Panc1 (cell line): ENCODE measurements at regions not wholly inside any gene's neighbourhood (a gene's known extent, or its start where the extent isn't known, plus 50 kb on each side); places are given as distances from the start of the nearest gene placed in this dataset.

ENCODE experiments used
- ATAC-seq: fragments of 200-7000 bp; cut with Tn5 transposase; 2 replicates; pipeline ENCODE4 v1.9.1; 2020; ENCODE audit warnings: mild to moderate bottlenecking, moderate library complexity
- BruUV-seq: library from RNA; stranded (reverse); fragments of 400-500 nt; replicated peaks from 2 replicates; lab custom pipeline; 2021; lab: Mats Ljungman, UMichigan
- CTCF ChIA-PET: fragments of 300-600 bp; sonication (Branson Sonifier 250); formaldehyde crosslinking; loops from one replicate; lab custom pipeline; 2022; ENCODE audit warnings: antibody characterized with exemption; lab: Charles Lee
- POLR2A ChIA-PET: fragments of 300-600 bp; sonication (Branson Sonifier 250); formaldehyde crosslinking; loops from one replicate; lab custom pipeline; 2022; ENCODE audit warnings: antibody characterized with exemption; lab: Charles Lee
- DNase-seq: peaks from one replicate; pipeline ENCODE4 v3.0.0-alpha.2; 2010; ENCODE audit warnings: low read depth, low spot score
- H3K27ac ChIP-seq: 2 replicates; pipeline ENCODE4 v1.5.1; 2011; ENCODE audit warnings: mild to moderate bottlenecking, low read length, inconsistent platforms
- H3K27me3 ChIP-seq: fragments of 200-500 bp; sonication (Bioruptor generic); 2 replicates; pipeline ENCODE4 v1.6.0; 2014; ENCODE audit warnings: low read length, inconsistent platforms; ENCODE audit not compliant: control insufficient read depth, insufficient read depth
- H3K36me3 ChIP-seq: fragments of 200-500 bp; sonication (Bioruptor generic); 2 replicates; pipeline ENCODE4 v1.5.1; 2014; ENCODE audit warnings: inconsistent platforms, mild to moderate bottlenecking, low read length, moderate library complexity; ENCODE audit not compliant: control insufficient read depth, insufficient read depth
- H3K4me1 ChIP-seq: 2 replicates; pipeline ENCODE4 v1.5.1; 2011; ENCODE audit warnings: inconsistent platforms, mild to moderate bottlenecking, low read length, moderate library complexity; ENCODE audit not compliant: control insufficient read depth, insufficient read depth
- H3K4me3 ChIP-seq, 2 experiments: 2 replicates each; pipeline ENCODE4 v1.5.1; 2011 to 2012; ENCODE audit warnings: low read depth in 2 of 2, low read length in 2 of 2, mild to moderate bottlenecking in 2 of 2, inconsistent platforms in 1 of 2, moderate library complexity in 1 of 2
- H3K9me3 ChIP-seq: fragments of 200-500 bp; sonication (Bioruptor generic); 2 replicates; pipeline ENCODE4 v1.5.1; 2014; ENCODE audit warnings: low read depth, mild to moderate bottlenecking, inconsistent platforms, low read length, moderate library complexity; ENCODE audit not compliant: control insufficient read depth, insufficient read depth
- POLR2AphosphoS5 ChIP-seq: IDR thresholded peaks from 2 replicates; pipeline ENCODE4 v1.6.1; 2012; ENCODE audit warnings: mild to moderate bottlenecking, low read depth, low read length, moderate library complexity
- REST ChIP-seq, 2 experiments: IDR thresholded peaks; 2 replicates each; pipeline ENCODE4 v1.6.1; 2011 to 2012; ENCODE audit warnings: low read depth in 2 of 2, control low read depth in 1 of 2, low read length in 1 of 2, mild to moderate bottlenecking in 1 of 2, moderate library complexity in 1 of 2; ENCODE audit not compliant: insufficient read depth in 1 of 2
- SIN3A ChIP-seq: IDR thresholded peaks from 2 replicates; pipeline ENCODE4 v1.6.1; 2012; ENCODE audit warnings: low read depth, mild to moderate bottlenecking, low read length, moderate library complexity, borderline replicate concordance; ENCODE audit not compliant: insufficient read depth
- TCF7L2 ChIP-seq: IDR thresholded peaks from 2 replicates; pipeline ENCODE4 v1.6.1; 2011; ENCODE audit warnings: mild to moderate bottlenecking, low read depth, low read length, inconsistent platforms
- in situ Hi-C: cut with HindIII; loops from 2 replicates; pipeline ENCODE4 v1.10.0; 2016; ENCODE audit warnings: low sequenced_read_pairs, low pct_unique_long_range_greater_than_20kb
- intact Hi-C: fragments of 100-400 bp; cut with micrococcal nuclease; formaldehyde crosslinking; loops from one replicate; pipeline ENCODE4 v1.10.0; 2022; ENCODE audit not compliant: unreplicated experiment
- TF ChIP-seq, protein P1 (sequence below): fragments of 450-650 bp; IDR thresholded peaks from 2 replicates; pipeline ENCODE4 v1.5.1; 2017; ENCODE audit warnings: mild to moderate bottlenecking

DNA sequence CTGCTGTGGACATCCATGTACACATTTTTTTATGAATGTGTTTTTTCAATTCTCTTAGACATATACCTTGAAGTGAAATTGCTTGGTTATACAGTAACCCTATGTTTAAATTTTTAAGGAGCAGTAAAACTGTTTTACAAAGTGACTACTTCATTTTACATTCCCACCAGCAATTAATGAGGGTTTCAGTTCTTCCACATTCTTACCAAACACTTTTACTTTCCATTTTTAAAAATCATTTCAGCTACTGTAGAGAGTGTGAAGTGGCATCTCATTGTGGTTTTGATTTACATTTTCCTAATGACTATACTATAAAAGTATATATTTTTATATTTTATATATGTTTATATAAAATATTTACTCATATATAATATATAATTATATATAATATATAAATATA, 1221.5 kb downstream of the PLA2G4A start:
- DNase-seq (no peak), ATAC-seq (no peak)
- TF ChIP-seq SIN3A (no peak), POLR2AphosphoS5 (no peak), TCF7L2 (no peak), REST (IDR thresholded peaks at IDR 0.05; ENCODE audit: insufficient read depth in 1 of 2, low read depth in 2 of 2, low read length in 1 of 2) (no peak)
- TF ChIP-seq, protein P1, sequence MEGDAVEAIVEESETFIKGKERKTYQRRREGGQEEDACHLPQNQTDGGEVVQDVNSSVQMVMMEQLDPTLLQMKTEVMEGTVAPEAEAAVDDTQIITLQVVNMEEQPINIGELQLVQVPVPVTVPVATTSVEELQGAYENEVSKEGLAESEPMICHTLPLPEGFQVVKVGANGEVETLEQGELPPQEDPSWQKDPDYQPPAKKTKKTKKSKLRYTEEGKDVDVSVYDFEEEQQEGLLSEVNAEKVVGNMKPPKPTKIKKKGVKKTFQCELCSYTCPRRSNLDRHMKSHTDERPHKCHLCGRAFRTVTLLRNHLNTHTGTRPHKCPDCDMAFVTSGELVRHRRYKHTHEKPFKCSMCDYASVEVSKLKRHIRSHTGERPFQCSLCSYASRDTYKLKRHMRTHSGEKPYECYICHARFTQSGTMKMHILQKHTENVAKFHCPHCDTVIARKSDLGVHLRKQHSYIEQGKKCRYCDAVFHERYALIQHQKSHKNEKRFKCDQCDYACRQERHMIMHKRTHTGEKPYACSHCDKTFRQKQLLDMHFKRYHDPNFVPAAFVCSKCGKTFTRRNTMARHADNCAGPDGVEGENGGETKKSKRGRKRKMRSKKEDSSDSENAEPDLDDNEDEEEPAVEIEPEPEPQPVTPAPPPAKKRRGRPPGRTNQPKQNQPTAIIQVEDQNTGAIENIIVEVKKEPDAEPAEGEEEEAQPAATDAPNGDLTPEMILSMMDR: no peak
- intact Hi-C loops (no loop called here), in situ Hi-C loops (no loop called here)
- POLR2A ChIA-PET: no interaction called here
- Histone ChIP-seq H3K27ac (no peak overlapping the region), H3K36me3 (no peaks in the 10 kb centered on the region), H3K27me3 (no peaks in the 10 kb centered on the region), H3K9me3 (no peaks in the 10 kb centered on the region), H3K4me1 (no peaks in the 10 kb centered on the region), H3K4me3 (no peak overlapping the region)
- no TSS peak for BruUV-seq
- CTCF ChIA-PET: no interaction called here

DNA sequence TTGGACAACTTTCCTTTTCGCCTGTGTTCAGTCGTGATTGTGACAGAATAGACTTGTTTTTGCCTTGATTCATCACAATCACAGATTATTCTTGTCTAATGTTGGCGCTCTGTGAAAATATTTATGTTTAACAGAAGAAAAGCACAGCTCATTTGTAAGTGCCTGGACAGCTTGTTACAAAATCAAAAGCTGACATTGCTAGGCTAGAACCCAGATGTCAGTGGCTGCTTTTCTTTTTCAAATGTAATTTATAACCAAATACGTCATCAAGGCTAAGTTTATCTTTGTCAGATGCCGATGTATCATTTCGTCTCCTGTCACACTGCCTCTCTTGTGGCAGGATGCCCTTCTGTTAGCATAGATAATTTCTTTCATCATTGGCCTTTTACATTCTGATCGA, 1227.3 kb downstream of the PLA2G4A start:
- Histone ChIP-seq H3K9me3 (no peaks in the 10 kb centered on the region), H3K4me1 (no peaks in the 10 kb centered on the region), H3K27ac (no peak overlapping the region), H3K36me3 (no peaks in the 10 kb centered on the region), H3K27me3 (no peaks in the 10 kb centered on the region), H3K4me3 (no peak overlapping the region)
- DNase-seq (no peak), ATAC-seq (no peak)
- intact Hi-C loops (no loop called here), in situ Hi-C loops (no loop called here)
- ChIA-PET CTCF (no interaction called here), POLR2A (no interaction called here)
- TF ChIP-seq, protein P1: no peak
- TF ChIP-seq TCF7L2 (no peak), SIN3A (no peak), REST (IDR thresholded peaks at IDR 0.05; ENCODE audit: insufficient read depth in 1 of 2, low read depth in 2 of 2, low read length in 1 of 2) (no peak)
- no TSS peak for BruUV-seq
